Activated T-cell treated with anti-CD3 and anti-CD28 coated beads for 4 hours (primary cell): ENCODE measurements at regions not wholly inside any gene's neighbourhood (a gene's known extent, or its start where the extent isn't known, plus 50 kb on each side); places are given as distances from the start of the nearest gene placed in this dataset.
"Not testable (repeated sequence)": the region's sequence is repeated elsewhere in the genome, so short reads cannot be mapped to it uniquely, and the experiment has no call there.

Source experiments
- DNase-seq: peaks from one replicate; pipeline ENCODE4 v3.0.0-alpha.2; 2020

DNA sequence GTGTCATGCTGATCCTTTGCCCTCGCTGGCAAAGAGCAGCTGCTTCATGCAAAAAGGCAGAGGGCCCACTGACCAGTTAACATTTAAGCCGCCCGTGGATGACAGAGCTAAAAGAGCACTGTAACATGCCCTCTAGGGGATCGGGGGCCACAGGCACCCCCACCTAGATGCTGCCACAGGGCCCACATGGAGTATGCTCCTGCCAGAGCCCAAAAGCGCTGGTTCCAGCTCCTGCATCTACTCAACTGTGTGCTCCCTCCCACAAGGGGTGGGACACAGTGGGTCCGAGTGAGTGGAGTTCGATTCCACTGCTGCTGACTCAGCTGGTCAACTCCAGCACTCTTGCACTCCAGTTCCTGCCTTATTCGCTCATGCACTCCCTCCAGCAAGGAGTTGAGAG is 199.8 kb upstream of the CNTNAP2 start:
- no peak for DNase-seq

DNA sequence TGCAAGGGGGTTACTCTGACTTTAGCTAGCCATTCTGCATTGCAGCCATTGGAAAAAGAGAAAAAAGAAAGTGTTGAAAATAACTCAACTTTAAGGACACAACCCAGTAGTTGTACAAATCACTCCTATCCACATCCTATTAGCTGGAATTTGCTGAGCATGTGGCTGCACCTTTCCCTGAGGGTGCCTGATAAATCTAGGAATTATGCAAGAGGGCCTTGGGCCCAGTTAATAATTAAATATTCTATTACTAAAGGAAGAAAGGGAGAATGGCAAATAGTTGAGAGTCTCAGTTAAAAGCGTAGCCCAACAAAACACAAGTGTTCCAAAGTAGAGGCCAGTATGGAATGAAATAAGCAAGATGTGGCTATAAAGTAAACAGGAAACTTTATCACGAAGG is 200.9 kb upstream of the CNTNAP2 start:
- no peak for DNase-seq

DNA sequence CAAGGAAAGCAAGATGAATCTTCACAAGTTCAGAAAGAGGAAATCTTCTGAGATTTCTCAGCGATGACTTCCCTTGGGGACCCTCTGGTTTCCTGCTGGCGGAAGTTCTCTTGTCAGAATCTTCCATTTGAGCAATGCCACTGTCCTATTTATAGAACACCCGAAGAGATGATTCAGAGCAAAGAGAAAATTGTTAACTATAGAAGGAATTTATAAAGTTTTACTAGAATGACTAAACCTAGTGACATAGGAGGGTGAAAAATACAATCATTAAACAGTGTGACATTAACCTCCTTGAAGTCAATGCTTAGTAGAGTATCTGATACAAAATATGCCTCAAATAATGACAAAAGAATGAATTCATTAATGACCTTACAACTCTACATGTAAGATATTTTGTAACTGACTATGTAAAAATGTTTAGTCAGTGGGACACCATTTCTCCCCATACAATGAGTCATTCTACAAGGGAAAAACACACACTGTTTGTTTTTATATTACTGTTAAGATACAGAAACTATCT is 206.5 kb upstream of the CNTNAP2 start:
- no peak for DNase-seq

DNA sequence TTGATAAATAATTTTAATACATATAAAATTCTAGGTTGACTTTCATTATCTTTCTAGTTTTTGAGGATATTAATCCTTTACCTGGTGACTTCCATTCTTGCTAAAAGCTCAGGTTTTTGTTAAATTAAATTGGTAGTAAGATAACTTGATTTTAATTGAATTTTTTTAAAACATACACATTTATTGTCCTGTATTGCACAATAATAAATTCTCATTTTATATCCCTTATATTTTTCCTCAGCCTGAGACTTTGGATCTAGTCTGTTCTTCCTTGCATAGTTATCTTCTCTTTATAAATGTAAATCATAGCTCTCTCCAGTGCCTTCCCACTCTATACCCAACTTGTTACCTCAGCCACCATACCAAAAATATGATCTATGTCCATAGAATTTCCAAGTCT is 212.9 kb upstream of the CNTNAP2 start:
- no peak for DNase-seq

DNA sequence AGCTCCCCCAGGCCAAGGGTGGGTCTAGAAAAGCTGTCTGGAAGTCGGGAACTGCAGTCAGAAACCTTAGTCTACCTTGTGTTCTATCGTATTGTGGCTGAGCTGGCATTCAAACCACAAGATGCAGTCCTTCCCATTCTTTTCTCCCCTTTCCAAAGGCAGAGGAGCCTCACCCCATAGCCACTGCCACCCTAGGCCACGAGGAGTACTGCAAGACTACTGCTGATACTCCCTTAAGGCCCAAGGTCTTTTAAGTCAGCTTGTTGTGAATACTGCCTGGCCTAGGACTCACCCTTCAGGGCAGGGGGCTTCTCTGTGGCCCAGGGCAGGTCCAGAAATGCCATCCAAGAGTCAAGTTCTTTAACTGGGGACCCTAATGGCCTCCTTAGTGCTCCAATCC is 214.5 kb upstream of the CNTNAP2 start:
- DNase-seq = no peak

DNA sequence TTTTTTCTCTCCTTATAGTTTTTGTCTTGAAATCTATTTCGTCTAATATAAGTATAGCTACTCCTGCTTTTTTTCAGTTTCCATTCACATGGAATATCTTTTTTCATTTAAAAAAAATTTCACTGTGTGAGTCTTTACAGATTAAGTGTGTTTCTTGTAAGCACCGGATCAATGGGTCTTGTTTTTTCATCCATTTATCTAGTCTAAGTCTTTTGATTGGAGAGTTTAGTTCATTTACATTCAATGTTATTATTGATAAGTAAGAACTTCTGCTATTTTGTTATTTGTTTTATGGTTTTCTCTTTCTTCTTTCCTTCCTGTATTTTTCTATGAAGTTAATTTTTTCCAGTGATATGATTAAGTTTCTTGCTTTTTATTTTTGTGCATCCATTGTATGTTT is 216.7 kb upstream of the CNTNAP2 start:
- DNase-seq = no peak

DNA sequence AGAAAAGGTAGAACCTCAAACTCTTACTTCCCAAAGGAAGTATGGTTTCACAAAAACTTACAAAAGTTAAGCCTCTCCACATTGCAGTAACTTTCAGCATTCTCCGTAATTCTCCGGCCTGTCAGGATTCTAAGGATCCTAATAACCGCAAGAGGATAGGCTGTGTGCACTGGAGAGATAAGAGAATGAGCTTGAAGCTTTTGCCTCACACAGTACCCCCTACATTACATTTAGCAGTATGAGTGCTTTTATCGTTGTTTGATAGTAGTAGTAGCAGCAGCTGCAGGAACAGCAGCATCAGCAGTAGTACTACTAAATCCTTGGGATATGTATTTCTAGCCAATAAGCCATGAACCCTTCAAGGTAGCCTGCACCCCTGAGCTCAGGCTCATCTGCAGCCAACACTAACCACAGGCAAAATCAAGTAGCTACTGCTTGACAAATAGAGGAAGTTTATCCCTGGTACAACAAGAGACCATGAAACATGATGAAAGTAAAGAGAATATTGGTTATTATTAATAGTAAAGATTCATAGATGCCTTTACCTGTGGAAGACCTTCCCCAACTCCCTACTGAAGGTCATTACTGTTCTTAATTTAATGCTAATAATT is 222.6 kb upstream of the CNTNAP2 start:
- no peak for DNase-seq

DNA sequence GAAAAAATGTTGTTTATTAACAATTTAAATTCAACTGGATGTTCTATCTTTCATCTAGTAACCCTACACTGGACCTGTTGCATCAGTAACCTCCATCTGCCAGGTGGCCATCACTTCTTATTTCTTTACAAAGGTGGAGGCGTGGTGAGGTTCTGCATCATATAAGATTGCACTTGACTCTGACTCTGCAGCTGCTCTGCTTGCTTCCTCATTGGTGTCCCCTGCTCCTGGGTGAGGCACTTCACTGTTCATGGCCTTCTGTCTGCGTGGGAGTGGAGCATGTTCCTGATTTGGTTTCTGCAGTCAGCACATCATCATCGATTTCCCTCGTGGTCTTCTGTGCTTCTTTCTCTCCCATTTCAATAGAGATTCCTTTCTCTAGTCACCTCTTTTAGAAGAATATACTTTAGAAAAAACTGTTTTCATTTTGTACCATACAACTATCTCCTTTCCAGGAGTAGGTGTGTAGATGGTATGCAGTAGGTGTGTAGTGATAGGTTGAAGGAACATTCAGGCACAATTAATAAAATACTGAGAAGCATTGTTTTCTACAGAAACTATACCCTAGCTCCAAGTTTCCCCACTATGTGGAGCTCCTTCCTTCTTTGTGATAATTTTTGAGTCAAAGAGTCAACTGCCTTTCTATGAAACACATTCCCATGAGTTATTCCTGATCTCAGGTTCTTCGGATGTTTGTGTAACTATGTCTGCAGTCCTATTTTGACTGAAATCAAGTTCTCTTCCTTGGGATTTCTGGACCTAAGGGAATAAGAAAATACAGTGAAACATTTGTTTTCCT is 231.7 kb upstream of the CNTNAP2 start:
- DNase-seq = no peak

DNA sequence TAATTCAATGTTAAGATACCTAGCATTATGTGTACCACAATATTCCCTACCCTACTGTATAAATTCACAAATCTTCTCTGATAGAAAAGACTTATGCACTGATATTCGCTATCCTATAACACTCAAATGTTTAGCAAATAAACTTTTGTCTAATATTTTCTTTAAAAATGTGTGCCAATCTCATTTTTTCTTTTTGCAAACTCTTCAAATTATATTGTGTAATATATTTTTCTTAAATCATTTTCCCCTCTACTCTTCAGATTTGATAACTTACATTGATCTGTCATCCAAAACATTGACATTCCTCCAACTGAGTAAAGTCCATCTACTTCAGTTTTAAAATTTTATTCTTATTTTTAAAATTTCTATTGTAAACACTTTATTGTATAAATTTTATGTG is 240.2 kb upstream of the CNTNAP2 start:
- DNase-seq = no peak

DNA sequence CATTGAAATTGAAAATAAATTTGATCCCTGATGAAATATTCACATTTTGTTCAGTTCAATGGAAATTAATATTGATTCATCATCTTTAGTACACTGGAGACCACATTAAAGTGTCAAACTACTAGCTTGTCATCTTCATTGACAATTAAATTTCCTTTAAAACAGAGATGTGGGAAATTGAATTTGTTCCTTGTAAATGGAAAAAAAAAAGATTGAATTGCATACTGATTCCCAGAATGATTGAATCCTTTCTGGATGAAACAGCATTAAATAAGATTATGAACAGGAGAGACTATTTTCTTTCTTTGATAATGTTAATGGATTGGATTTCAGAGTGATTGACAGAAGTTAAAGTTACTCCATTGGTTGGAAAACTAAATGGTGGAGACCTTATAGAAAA is 241.3 kb upstream of the CNTNAP2 start:
- DNase-seq = no peak

DNA sequence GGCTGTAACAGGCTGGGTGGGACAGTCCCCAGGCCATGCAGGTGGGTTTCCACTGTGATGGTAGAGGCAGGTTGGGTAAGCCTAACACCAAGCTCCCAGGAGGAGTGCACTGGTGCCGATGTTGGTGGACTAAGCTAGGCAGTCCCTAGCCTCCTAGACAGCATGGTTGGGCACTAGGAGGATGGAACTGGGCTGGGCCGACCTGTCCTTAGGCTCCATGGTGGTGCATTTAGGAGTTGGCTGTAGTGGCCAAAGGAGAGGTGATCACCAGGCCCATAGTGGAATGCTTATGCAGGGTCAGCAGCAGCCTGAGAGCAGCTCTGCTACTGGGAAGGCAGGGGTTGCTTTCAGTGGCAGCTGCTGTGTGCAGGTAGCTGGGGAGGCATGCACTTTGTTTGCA is 247.7 kb upstream of the CNTNAP2 start:
- DNase-seq = no peak

DNA sequence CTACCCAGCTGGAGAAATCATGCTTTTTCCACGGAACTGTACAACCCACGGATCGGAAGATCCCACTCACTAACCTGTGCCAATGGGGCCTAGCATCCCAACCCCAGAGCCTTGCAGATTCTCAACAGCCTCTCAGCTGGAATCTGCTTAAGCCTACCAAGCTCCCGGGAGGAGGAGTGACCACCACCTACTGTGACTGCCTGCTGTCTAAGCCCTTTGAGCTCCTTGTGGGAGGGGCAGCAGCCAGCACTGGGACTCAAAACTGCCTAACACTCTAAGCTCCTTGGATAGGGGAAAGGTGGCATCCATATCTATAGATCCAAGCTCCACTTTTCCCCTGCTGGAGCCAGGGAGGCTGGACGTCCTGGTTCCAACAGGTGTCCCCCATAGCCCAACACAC is 254.4 kb upstream of the CNTNAP2 start:
- no peak for DNase-seq

DNA sequence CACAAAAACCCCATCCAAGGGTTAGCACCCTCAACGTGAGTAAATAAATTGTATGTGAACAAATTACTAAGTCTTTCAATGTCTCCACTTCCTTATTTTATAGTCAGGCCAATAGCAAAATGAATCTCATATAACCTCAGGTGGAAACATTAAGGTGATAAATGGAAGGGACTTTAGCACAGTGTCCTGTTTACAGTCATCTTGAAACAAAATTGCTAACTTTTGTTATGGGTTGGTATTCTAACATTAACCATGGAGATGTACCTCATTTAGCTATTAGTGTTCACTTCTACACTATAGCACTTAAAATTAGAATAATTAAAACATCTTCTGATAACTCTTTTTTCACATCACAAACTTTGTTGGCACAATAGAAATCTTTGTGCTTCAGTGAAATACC is 255.8 kb upstream of the CNTNAP2 start:
- no peak for DNase-seq

DNA sequence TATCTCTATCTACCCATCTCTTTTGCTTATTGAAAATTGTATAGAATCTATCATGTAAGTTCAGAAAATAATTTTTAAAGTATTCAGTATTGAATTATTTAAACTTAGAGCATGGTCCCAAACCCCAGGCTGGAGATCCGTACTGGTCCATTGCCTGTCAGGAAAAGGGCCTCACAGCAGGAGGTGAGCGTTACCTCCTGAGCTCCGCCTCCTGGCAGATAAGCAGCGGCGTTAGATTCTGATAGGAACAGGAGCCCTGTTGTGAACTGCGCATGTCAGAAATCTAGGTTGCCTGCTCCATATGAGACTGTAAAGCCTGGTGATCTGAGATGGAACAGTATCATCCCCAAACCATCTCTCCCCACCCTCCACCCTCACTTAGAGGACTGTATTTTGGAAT is 266.0 kb upstream of the CNTNAP2 start:
- no peak for DNase-seq

DNA sequence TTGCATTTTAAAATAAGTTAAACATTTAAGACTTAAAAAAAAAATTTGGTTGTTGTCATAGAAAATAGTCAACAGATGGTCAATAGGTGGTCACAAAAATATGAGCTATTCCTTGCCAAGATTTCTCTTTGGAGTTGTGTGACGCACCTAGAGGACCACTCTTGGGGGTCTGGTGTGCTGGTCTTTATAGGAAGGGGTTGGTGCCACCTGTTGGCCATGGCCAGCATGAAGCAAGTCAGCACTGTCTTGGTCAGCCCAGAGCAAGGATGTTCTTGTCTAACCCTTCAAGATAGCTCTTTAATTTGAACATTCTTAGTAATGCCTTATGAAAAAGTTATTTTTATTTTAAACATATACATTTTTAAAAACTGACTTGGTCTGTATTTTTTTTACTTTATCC is 267.9 kb upstream of the CNTNAP2 start:
- no peak for DNase-seq

DNA sequence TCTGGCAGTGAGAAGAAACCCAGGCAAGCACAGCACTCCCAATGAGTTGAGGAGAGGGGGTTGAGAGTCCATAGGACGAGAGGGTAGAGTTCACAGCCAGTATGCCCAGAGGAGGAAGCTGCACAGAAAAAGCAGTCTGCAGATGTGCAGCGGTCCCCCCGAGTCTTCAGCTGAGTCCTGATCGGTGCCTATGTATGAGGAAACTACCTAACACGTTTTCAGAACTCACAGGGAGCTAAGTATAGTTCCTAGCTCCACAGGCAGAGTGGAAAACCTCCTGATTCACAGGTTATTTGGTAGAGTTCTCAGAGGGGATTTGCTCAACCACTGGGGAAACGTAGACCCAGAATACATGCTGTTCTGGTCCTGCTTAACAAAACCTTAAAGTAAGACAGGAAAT is 271.3 kb upstream of the CNTNAP2 start:
- DNase-seq = no peak

DNA sequence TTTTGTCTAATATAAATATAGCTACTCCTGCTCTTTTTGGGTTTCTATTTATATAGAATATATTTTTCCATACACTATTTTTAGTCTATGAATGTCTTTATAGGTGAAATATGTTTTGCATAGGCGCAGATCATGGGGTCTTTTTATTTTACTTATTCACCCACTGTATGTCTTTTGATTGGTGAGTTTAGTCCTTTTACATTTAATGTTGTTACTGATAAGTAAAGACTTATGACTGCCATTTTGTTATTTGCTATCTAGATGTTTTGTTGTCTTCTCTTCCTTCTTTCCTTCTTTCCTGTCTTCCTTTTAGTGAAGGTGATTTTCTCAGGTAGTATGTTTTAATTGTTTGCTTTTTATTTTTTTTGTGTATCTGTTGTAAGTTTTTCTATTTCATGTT is 276.8 kb upstream of the CNTNAP2 start:
- DNase-seq = no peak

DNA sequence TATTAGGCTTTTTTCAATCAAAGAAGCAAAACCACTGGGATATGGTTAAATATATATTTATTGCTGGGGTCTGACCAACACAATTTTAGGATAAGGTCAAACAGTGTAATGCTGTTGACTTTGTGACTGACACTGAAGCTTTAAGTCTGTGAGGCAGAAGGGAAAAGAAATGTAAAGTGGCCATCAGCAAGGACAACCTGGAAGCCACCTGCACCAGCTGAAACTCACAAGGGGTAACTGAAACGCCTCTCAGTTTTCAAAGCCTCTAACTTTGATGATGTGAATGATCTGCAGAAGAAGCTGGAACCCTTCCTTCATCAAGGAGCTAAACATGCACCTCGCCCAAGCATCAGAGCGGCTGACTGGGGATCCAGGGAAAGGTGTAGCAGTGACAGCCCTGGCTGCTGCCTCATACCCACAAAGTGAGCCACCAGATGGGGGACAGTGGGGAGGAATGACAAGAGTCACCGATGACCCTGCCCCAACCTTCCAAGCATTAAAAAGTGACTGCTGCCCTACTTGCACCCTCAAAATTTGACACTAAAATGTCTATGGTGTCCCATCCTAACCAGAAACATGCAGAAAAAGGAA is 284.9 kb upstream of the CNTNAP2 start:
- no peak for DNase-seq

DNA sequence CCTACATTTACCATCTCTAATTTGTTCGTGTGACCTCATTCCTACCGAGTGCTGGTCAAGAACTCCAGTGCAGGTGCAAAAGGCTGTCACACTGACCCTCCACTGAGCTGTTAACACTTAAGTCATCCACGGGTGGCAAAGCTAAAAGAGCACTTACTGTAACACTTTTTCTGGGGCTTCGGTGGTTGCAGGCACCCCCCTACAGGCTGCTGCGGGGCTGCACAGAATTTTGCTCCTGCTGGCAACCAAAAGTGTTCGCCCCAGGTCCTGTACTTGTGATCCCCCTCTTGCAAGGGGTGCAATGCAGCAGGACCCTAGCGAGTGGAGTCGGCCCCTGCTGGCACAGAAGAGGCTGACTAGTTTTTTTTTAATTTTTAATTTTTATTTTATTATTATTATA is 298.9 kb upstream of the CNTNAP2 start:
- no peak for DNase-seq

DNA sequence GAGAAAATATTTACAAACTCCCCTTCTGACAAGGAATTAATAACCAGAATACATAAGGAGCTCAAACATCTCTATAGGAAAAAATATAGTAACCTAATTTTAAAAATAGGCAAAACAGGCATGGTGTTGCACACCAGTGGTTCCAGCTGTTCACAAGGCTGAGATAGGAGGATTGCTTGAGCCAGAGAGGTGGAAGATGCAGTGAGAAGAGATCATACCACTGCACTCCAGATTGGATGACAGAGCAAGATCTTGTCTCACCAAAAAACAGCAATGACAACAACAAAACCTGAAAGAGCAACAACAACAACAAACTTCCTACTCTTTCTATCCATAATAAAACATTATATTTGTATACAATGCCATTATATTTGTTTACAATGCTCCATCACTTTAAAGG is 304.4 kb upstream of the CNTNAP2 start:
- no peak for DNase-seq

DNA sequence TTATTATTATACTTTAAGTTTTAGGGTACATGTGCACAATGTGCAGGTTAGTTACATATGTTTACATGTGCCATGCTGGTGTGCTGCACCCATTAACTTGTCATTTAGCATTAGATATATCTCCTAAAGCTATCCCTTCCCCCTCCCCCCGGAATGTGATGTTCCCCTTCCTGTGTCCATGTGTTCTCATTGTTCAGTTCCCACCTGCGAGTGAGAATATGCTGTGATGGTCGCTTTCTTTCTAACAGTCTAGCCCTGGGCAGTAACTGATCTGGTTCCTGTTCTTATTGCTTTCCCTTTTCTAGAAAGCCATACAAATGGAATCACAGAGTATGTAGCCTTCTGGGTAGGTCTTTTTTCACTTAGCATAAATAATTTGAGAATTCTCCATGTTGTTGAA is 311.1 kb upstream of the CNTNAP2 start:
- DNase-seq = not testable (repeated sequence)

DNA sequence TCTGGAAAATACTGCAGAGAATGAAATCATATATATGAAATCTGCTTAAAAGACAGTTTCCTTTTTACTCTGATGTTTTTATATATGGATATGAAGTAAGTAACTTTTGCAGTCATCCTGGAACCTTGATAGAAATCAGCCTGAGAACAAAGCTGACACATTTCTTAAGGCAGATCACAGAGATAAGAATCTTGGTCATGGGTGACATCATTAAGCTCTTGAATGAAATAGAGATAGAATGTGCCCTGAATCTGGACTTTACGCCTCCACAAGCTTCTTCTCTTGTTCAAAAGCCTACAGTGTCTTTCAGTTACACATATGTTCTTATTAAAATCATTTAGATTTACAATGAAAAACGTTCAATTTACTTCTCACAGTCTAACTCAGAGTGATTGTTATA is 319.1 kb upstream of the CNTNAP2 start:
- DNase-seq = no peak

DNA sequence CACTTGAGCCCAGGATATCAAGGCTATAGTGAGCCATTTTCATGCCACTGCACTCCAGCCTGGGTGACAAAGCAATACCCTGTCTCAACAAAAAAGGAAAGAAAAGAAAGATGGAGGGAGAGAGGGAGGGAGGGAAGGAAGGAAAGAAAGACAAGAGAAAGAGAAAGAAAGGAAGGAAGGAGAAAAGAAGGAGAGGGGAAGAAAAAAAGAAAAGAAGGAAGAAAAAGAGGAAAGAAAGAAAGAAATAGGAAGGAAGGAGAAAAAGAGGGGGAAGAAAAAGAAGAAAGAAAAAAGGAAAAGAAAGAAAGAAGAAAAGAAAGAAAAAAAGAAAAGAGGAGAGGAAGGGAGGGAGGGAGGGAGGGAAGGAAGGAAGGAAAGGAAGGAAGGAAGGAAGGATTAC is 321.5 kb upstream of the CNTNAP2 start:
- DNase-seq = no peak
